ENCODE measurements at regions not wholly inside any gene's neighbourhood (a gene's known extent, or its start where the extent isn't known, plus 50 kb on each side); places are given as distances from the start of the nearest gene placed in this dataset.

DNA sequence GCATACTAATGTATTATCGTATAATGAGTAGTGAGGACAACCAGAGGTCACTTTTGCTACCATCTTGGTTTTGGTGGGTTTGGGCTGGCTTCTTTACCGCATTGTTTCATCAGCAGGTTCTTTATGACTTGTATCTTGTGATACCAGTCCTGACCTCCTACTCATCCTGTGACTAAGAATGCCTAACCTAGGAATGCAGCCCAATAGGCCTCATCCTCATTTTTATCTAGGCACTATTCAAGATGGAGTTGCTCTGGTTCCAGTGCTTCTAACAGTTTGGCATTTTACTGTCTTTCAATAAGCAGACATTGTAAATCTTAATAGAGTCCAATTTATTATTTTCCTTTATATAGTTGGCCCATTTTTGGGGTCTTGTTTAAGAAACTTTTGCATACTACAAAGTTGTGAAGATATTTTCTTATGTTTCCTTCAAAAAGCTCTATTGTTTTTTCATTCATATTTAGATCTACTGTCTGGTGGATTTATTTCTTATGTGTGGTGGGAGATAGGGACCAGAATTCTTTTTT lies 60.8 kb upstream of the RNU6-1 start:
- FAIRE-seq: no peak

DNA sequence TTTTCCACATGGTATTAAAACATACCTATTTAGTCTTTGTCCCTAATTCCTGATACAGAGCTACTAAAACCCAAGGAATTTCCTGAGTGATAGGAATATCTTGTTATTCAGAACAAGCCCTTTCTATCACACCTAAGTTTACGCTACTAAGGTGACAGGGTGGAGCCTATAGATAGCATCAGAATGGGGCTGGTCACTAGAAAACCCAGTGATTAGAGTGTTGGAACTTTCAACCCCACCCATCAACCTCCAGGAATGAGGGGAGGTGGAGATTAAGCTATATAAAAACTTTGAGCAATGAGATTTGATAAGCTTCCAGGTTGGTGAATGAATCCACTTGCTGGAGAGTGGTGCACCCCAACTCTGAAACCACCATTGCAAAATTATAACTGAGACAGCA lies 62.1 kb upstream of the RNU6-1 start:
- Histone ChIP-seq H4K20me1 (ENCODE audit: control insufficient read depth, extremely low read depth, insufficient read depth, low read length) (no peaks in the 10 kb centered on the region), H3K79me2 (ENCODE audit: control insufficient read depth, insufficient read depth, low read length) (no peaks in the 10 kb centered on the region), H3K27ac (ENCODE audit: control insufficient read depth, insufficient read depth, low read length) (no peak overlapping the region), H3K36me3 (ENCODE audit: control insufficient read depth in 2 of 2, extremely low read depth in 1 of 2, insufficient read depth in 2 of 2, low read length in 2 of 2) (no peaks in the 10 kb centered on the region), H3K9me1 (ENCODE audit: control insufficient read depth, extremely low read depth, insufficient read depth, low read length) (no peaks in the 10 kb centered on the region), H2AFZ (ENCODE audit: control insufficient read depth, low read length) (no peak overlapping the region), H3K4me3 (ENCODE audit: control insufficient read depth in 2 of 3, extremely low read depth in 1 of 3, insufficient read depth in 2 of 3, low read depth in 1 of 3, low read length in 3 of 3) (no peak overlapping the region), H3K4me1 (ENCODE audit: control insufficient read depth, extremely low read depth, insufficient read depth, low read length) (no peaks in the 10 kb centered on the region), H3K27me3 (ENCODE audit: control insufficient read depth, extremely low read depth, insufficient read depth, low read length) (no peaks in the 10 kb centered on the region), H3K9ac (ENCODE audit: control insufficient read depth, extremely low read depth, insufficient read depth, low read length) (no peak overlapping the region), H3K4me2 (ENCODE audit: control insufficient read depth, extremely low read depth, insufficient read depth, low read depth, low read length) (no peak overlapping the region), H3K9me3 (ENCODE audit: control insufficient read depth, low read depth, low read length) (no peaks in the 10 kb centered on the region)
- dilution Hi-C loops (cut with MboI; ENCODE audit: extremely low pct_ligation_motif_present, low sequenced_read_pairs): no loop called here
- DNase-seq (ENCODE audit: low read depth, low spot score) (no peak), FAIRE-seq (no peak)
- TF ChIP-seq, protein P1, sequence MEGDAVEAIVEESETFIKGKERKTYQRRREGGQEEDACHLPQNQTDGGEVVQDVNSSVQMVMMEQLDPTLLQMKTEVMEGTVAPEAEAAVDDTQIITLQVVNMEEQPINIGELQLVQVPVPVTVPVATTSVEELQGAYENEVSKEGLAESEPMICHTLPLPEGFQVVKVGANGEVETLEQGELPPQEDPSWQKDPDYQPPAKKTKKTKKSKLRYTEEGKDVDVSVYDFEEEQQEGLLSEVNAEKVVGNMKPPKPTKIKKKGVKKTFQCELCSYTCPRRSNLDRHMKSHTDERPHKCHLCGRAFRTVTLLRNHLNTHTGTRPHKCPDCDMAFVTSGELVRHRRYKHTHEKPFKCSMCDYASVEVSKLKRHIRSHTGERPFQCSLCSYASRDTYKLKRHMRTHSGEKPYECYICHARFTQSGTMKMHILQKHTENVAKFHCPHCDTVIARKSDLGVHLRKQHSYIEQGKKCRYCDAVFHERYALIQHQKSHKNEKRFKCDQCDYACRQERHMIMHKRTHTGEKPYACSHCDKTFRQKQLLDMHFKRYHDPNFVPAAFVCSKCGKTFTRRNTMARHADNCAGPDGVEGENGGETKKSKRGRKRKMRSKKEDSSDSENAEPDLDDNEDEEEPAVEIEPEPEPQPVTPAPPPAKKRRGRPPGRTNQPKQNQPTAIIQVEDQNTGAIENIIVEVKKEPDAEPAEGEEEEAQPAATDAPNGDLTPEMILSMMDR (optimal IDR thresholded peaks at IDR 0.05 in 1 of 3, IDR thresholded peaks at IDR 0.05 in 1 of 3, conservative IDR thresholded peaks at IDR 0.05 in 1 of 3; ENCODE audit: extremely low read depth in 1 of 3, insufficient read depth in 2 of 3, low read length in 3 of 3): no peak
- no peak for TF ChIP-seq EZH2 (IDR thresholded peaks at IDR 0.05; ENCODE audit: low read length)

More for the DNA sequence above, 60.8 kb upstream of the RNU6-1 start:
- Histone ChIP-seq H3K27me3 (ENCODE audit: control insufficient read depth, extremely low read depth, insufficient read depth, low read length) (no peaks in the 10 kb centered on the region), H3K79me2 (ENCODE audit: control insufficient read depth, insufficient read depth, low read length) (no peaks in the 10 kb centered on the region), H3K36me3 (ENCODE audit: control insufficient read depth in 2 of 2, extremely low read depth in 1 of 2, insufficient read depth in 2 of 2, low read length in 2 of 2) (no peaks in the 10 kb centered on the region), H3K9me3 (ENCODE audit: control insufficient read depth, low read depth, low read length) (no peaks in the 10 kb centered on the region), H3K27ac (ENCODE audit: control insufficient read depth, insufficient read depth, low read length) (no peak overlapping the region), H3K9ac (ENCODE audit: control insufficient read depth, extremely low read depth, insufficient read depth, low read length) (no peak overlapping the region), H2AFZ (ENCODE audit: control insufficient read depth, low read length) (no peak overlapping the region), H4K20me1 (ENCODE audit: control insufficient read depth, extremely low read depth, insufficient read depth, low read length) (no peaks in the 10 kb centered on the region), H3K4me3 (ENCODE audit: control insufficient read depth in 2 of 3, extremely low read depth in 1 of 3, insufficient read depth in 2 of 3, low read depth in 1 of 3, low read length in 3 of 3) (no peak overlapping the region), H3K9me1 (ENCODE audit: control insufficient read depth, extremely low read depth, insufficient read depth, low read length) (no peaks in the 10 kb centered on the region), H3K4me2 (ENCODE audit: control insufficient read depth, extremely low read depth, insufficient read depth, low read depth, low read length) (no peak overlapping the region), H3K4me1 (ENCODE audit: control insufficient read depth, extremely low read depth, insufficient read depth, low read length) (no peaks in the 10 kb centered on the region)
- dilution Hi-C loops (cut with MboI; ENCODE audit: extremely low pct_ligation_motif_present, low sequenced_read_pairs): no loop called here
- no peak for DNase-seq (ENCODE audit: low read depth, low spot score)
- TF ChIP-seq, protein P1 (optimal IDR thresholded peaks at IDR 0.05 in 1 of 3, IDR thresholded peaks at IDR 0.05 in 1 of 3, conservative IDR thresholded peaks at IDR 0.05 in 1 of 3; ENCODE audit: extremely low read depth in 1 of 3, insufficient read depth in 2 of 3, low read length in 3 of 3): no peak
- TF ChIP-seq EZH2 (IDR thresholded peaks at IDR 0.05; ENCODE audit: low read length): no peak
